ENCODE measurements at regions not wholly inside any gene's neighbourhood (a gene's known extent, or its start where the extent isn't known, plus 50 kb on each side); places are given as distances from the start of the nearest gene placed in this dataset.

- TF ChIP-seq POLR2A (IDR thresholded peaks at IDR 0.05; ENCODE audit: low read depth) (no peak), POLR2AphosphoS5 (IDR thresholded peaks at IDR 0.05) (no peak)
These were observed 169.4 kb downstream of the KBTBD8 start for GRCh38 chr3:67167481-67167880.
